Gastrocnemius medialis (tissue), 4 donors: ENCODE measurements at regions not wholly inside any gene's neighbourhood (a gene's known extent, or its start where the extent isn't known, plus 50 kb on each side); places are given as distances from the start of the nearest gene placed in this dataset.

ENCODE experiments used
- CTCF ChIP-seq, 5 experiments: fragments of 450-650 bp in 3 of 5; fragments of 200-600 bp in 2 of 5; sonication (generic) in 2 of 5; IDR thresholded peaks in 4 of 5; conservative IDR thresholded peaks in 1 of 5; 1 replicate in 4 of 5; 2 replicates in 1 of 5; pipeline ENCODE4 v1.5.1; 2016 to 2019; ENCODE audit warnings: antibody characterized with exemption in 5 of 5, mild to moderate bottlenecking in 3 of 5, moderate library complexity in 3 of 5
- POLR2A ChIP-seq, 2 donors: fragments of 450-650 bp; IDR thresholded peaks; one replicate each; pipeline ENCODE4 v1.6.1; 2017; ENCODE audit warnings: antibody characterized with exemption in 2 of 2, mild to moderate bottlenecking in 2 of 2, moderate library complexity in 2 of 2

DNA sequence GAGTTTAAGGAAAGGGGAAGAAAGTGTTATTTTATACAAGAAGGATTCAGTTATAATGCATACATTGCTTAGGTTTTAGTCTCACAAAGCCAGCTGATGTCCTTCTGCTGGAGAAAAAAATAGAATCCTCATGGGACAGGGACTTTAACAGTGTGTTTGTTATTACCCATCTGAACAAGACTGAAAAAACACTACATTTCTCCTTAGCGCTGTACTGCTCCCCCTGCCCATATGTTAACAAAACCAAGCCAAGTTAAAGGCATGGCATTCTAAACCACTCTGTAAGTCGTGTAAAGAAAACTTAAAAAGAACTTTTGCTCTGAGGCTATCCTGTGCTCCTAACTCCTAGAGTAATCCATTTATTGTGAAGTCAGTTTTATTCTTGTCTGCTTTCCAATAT, 102.6 kb upstream of the NYAP2 start:
- TF ChIP-seq POLR2A (IDR thresholded peaks at IDR 0.05): no peak
- TF ChIP-seq CTCF (IDR thresholded peaks at IDR 0.05 in 4 of 5, conservative IDR thresholded peaks at IDR 0.05 in 1 of 5): no peak
